Neural crest cell (in vitro differentiated cells): ENCODE measurements at regions not wholly inside any gene's neighbourhood (a gene's known extent, or its start where the extent isn't known, plus 50 kb on each side); places are given as distances from the start of the nearest gene placed in this dataset.

Experiments used
- DNase-seq: peaks from one replicate; pipeline ENCODE4 v3.0.0; 2021; ENCODE audit warnings: low read depth, mixed read lengths, low spot score
- H3K27ac Mint-ChIP-seq: one replicate; pipeline ENCODE4 v1.8.0; 2021; ENCODE audit warnings: mild to moderate bottlenecking, mixed read lengths; ENCODE audit not compliant: unreplicated experiment
- H3K27me3 Mint-ChIP-seq: 2 replicates; pipeline ENCODE4 v1.8.0; 2021; ENCODE audit warnings: low read depth, mild to moderate bottlenecking, mixed read lengths
- H3K36me3 Mint-ChIP-seq: 2 replicates; pipeline ENCODE4 v1.8.0; 2021; ENCODE audit warnings: low read depth, mild to moderate bottlenecking, mixed read lengths
- H3K4me1 Mint-ChIP-seq: 2 replicates; pipeline ENCODE4 v1.8.0; 2021; ENCODE audit warnings: mixed read lengths
- H3K4me3 Mint-ChIP-seq: one replicate; pipeline ENCODE4 v1.8.0; 2021; ENCODE audit warnings: mild to moderate bottlenecking, mixed read lengths
- H3K9me3 Mint-ChIP-seq: 2 replicates; pipeline ENCODE4 v1.8.0; 2021; ENCODE audit warnings: mixed read lengths
- TF ChIP-seq, protein P1 (sequence below): fragments of 200-600 bp; sonication (generic); conservative IDR thresholded peaks from 2 replicates; pipeline ENCODE4 v1.5.0; 2021; ENCODE audit warnings: antibody characterized with exemption, mild to moderate bottlenecking

DNA sequence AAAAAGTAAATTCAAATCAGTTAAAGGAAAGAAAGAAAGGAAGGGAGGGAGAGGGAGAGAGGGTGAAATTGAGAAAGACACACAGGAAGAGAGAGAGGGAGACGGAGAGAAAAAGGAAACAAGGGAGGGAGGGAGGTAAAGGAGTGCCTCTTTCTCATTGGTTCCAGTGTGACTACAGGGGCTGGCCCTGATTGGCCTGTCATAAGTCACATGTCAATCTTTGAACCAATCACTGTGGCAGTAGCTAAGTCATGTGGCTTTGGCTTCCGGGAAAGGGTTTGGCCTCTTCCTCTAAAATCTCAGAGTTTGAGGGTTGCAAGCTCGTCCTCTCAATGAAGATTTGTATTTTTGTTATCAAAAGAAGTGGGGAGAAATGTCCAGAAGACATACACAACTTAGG is 150.2 kb downstream of the RAB11FIP2 start:
- peaks cover 33% of the 10 kb centered on the region for H3K4me1 Mint-ChIP-seq

DNA sequence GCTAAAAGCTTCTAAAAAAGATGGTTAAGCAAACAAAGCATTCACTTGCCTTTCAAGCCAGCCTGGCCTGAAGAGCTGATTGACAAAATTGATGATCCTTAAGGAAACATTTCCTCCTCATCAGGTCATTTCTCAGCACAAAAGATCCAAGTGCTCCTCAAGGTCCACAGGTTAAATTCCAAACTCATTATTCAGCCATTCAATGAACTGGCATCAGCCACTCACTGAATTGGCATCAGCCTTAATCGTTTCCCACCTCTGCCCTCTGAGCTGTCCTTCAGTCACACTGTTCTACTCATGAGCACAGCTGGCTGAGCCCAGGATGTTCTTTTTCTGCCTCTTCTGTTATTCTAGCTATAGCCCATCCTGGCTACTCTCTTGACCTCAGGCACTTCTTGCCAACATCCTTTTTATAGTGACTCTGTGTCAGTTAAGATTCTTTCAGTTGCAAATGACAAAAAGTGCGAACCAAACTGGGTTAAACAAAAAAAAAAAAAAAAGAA is 147.5 kb downstream of the RAB11FIP2 start:
- no peak overlapping the region for H3K4me3 Mint-ChIP-seq
- peaks cover 27% of the 10 kb centered on the region for H3K4me1 Mint-ChIP-seq
- no peaks in the 10 kb centered on the region for H3K27me3 Mint-ChIP-seq
- peaks cover 2% of the 10 kb centered on the region for H3K36me3 Mint-ChIP-seq
- DNase-seq: no peak
- H3K27ac Mint-ChIP-seq: no peak overlapping the region
- H3K9me3 Mint-ChIP-seq: peaks cover 5% of the 10 kb centered on the region
- TF ChIP-seq, protein P1, sequence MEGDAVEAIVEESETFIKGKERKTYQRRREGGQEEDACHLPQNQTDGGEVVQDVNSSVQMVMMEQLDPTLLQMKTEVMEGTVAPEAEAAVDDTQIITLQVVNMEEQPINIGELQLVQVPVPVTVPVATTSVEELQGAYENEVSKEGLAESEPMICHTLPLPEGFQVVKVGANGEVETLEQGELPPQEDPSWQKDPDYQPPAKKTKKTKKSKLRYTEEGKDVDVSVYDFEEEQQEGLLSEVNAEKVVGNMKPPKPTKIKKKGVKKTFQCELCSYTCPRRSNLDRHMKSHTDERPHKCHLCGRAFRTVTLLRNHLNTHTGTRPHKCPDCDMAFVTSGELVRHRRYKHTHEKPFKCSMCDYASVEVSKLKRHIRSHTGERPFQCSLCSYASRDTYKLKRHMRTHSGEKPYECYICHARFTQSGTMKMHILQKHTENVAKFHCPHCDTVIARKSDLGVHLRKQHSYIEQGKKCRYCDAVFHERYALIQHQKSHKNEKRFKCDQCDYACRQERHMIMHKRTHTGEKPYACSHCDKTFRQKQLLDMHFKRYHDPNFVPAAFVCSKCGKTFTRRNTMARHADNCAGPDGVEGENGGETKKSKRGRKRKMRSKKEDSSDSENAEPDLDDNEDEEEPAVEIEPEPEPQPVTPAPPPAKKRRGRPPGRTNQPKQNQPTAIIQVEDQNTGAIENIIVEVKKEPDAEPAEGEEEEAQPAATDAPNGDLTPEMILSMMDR: no peak

More for the DNA sequence above, 150.2 kb downstream of the RAB11FIP2 start:
- no peak for DNase-seq
- Mint-ChIP-seq H3K27ac (no peak overlapping the region), H3K9me3 (peaks cover 5% of the 10 kb centered on the region), H3K4me3 (no peak overlapping the region), H3K27me3 (peaks cover 3% of the 10 kb centered on the region), H3K36me3 (peaks cover 2% of the 10 kb centered on the region)
- TF ChIP-seq, protein P1: no peak

DNA sequence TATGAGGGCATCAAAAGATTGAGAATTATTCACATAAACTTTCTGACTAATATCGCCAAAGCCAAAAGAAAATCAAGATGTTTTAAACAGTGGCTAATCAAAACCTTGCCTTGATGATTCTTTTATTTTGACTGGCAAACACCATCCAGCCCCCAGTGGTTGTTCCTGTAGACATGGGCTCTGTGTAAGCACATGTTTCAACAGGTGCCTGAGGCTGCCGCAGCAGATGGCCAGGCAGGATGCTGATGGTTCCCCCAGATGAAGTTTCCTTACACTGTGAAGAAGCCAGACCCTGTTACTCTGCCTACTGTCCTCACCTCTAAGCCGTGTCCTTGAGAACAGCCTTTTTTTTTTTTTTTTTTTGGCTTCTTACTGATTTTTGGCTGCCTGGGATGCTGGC is 146.5 kb downstream of the RAB11FIP2 start:
- H3K27me3 Mint-ChIP-seq: no peaks in the 10 kb centered on the region

DNA sequence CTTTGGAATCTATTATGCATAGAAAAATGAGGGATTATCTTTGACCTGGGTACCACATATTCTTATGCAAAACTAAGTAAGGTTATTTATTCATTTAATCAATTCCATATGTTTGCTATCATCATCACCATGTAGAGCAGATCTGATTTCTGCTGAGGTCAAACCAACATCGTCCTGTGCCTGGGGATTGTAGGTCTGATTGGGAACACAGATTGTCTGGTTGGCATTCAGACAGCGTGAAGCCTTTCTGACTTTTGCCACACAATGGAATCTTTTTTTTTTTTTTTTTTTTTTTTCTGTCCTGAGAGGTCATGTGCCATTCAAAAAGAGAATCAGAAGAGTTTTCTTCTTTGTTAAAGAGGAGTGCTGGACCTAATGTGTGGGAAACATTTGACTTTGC is 142.9 kb downstream of the RAB11FIP2 start:
- TF ChIP-seq, protein P1: no peak
- Mint-ChIP-seq H3K9me3 (peaks cover 3% of the 10 kb centered on the region), H3K4me3 (no peak overlapping the region), H3K27me3 (peaks cover 5% of the 10 kb centered on the region), H3K27ac (no peak overlapping the region), H3K4me1 (peaks cover 35% of the 10 kb centered on the region), H3K36me3 (no peaks in the 10 kb centered on the region)
- no peak for DNase-seq

More for the DNA sequence above, 146.5 kb downstream of the RAB11FIP2 start:
- Mint-ChIP-seq H3K27ac (no peak overlapping the region), H3K36me3 (peaks cover 2% of the 10 kb centered on the region), H3K4me1 (peaks cover 32% of the 10 kb centered on the region), H3K9me3 (peaks cover 8% of the 10 kb centered on the region), H3K4me3 (no peak overlapping the region)
- no peak for DNase-seq
- TF ChIP-seq, protein P1: no peak

DNA sequence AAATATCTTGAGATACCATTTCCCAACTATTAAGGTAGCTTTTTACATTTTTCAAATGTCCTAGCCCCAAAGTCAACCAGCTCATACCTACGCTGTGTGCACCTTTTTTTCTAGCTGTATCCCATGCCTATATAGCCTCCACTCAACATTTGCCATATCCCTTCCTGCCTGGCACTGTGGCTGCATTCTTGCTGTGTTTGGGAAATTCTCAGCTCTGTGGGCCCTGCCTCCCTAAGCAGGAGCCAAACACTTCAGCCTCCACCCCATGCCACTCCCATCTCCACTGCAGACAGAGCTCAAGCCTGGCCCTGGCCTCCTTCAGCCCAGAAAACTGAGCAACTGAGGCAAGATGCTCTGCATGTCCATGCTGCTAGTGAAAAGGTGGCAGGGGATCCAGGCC is 141.3 kb downstream of the RAB11FIP2 start:
- Mint-ChIP-seq H3K4me1 (peaks cover 25% of the 10 kb centered on the region), H3K9me3 (peaks cover 3% of the 10 kb centered on the region), H3K27me3 (peaks cover 7% of the 10 kb centered on the region), H3K27ac (no peak overlapping the region), H3K36me3 (no peaks in the 10 kb centered on the region), H3K4me3 (no peak overlapping the region)
- TF ChIP-seq, protein P1: no peak
- DNase-seq: no peak
